PC-9 (cell line): ENCODE measurements at regions not wholly inside any gene's neighbourhood (a gene's known extent, or its start where the extent isn't known, plus 50 kb on each side); places are given as distances from the start of the nearest gene placed in this dataset.

Experiments
- CTCF ChIP-seq: fragments of 200-600 bp; sonication (generic); conservative IDR thresholded peaks from 2 replicates; pipeline ENCODE4 v1.6.1; 2017; ENCODE audit warnings: mixed run types, antibody characterized with exemption, mild to moderate bottlenecking, moderate library complexity
- EZH2 ChIP-seq: fragments of 200-600 bp; sonication (generic); IDR thresholded peaks from 2 replicates; pipeline ENCODE4 v1.8.0; 2017; ENCODE audit warnings: antibody characterized with exemption, low read depth

GRCh38 chr11:21969841-21970240 is 223.0 kb upstream of the ANO5 start:
- TF ChIP-seq CTCF (no peak), EZH2 (no peak)
